Thymus (tissue), 11 donors: ENCODE measurements at regions not wholly inside any gene's neighbourhood (a gene's known extent, or its start where the extent isn't known, plus 50 kb on each side); places are given as distances from the start of the nearest gene placed in this dataset.

ENCODE experiments used
- DNase-seq, 9 donors: peaks; one replicate each; pipeline ENCODE4 v3.0.0-alpha.2; 2013; ENCODE audit warnings: low spot score in 9 of 9, low read depth in 6 of 9, missing footprints in 1 of 9
- H3K27ac ChIP-seq, 2 donors: one replicate each; pipeline ENCODE4 v1.5.1; 2013; ENCODE audit warnings: control low read depth in 1 of 2, low read depth in 1 of 2, low read length in 1 of 2, mild to moderate bottlenecking in 1 of 2, moderate library complexity in 1 of 2
- H3K27me3 ChIP-seq, 2 donors: one replicate each; pipeline ENCODE4 v1.5.1; 2013; ENCODE audit warnings: low read length in 1 of 2; ENCODE audit not compliant: control insufficient read depth in 2 of 2, insufficient read depth in 1 of 2
- H3K36me3 ChIP-seq, 2 donors: one replicate each; pipeline ENCODE4 v1.5.1; 2013; ENCODE audit warnings: low read length in 1 of 2, mild to moderate bottlenecking in 1 of 2, moderate library complexity in 1 of 2; ENCODE audit not compliant: control insufficient read depth in 2 of 2, insufficient read depth in 2 of 2
- H3K4me1 ChIP-seq, 2 donors: one replicate each; pipeline ENCODE4 v1.5.1; 2013; ENCODE audit warnings: low read length in 2 of 2; ENCODE audit not compliant: control insufficient read depth in 2 of 2, insufficient read depth in 2 of 2
- H3K4me3 ChIP-seq, 2 donors: one replicate each; pipeline ENCODE4 v1.5.1; 2013; ENCODE audit warnings: low read length in 2 of 2, control low read depth in 1 of 2, mild to moderate bottlenecking in 1 of 2
- H3K9me3 ChIP-seq, 2 donors: one replicate each; pipeline ENCODE4 v1.5.1; 2013; ENCODE audit warnings: low read length in 1 of 2, mild to moderate bottlenecking in 1 of 2; ENCODE audit not compliant: control insufficient read depth in 2 of 2, insufficient read depth in 1 of 2
- WGBS: extraction: QIAGEN DNeasy Blood & Tissue Kit; methylation state at CpG from one replicate; pipeline ENCODE4 v1.1.7; 2013; 5-methylcytosine and 5-hydroxymethylcytosine counted together
- donor health status: healthy.

GRCh38 chr3:187587076-187587475, 83.1 kb downstream of the SST start:
- DNase-seq: no peak
- Histone ChIP-seq H3K27me3 (no peaks in the 10 kb centered on the region), H3K36me3 (no peaks in the 10 kb centered on the region), H3K4me3 (no peak overlapping the region), H3K9me3 (no peaks in the 10 kb centered on the region), H3K4me1 (no peaks in the 10 kb centered on the region), H3K27ac (no peak overlapping the region)
- WGBS: 83% methylated on average over 4 of the region's 4 CpGs

- Histone ChIP-seq H3K27me3 (no peaks in the 10 kb centered on the region), H3K4me1 (no peaks in the 10 kb centered on the region), H3K4me3 (no peak overlapping the region), H3K27ac (no peak overlapping the region), H3K9me3 (no peaks in the 10 kb centered on the region), H3K36me3 (no peaks in the 10 kb centered on the region)
- DNase-seq: no peak
Observed at GRCh38 chr3:187586226-187586625, 84.0 kb downstream of the SST start.

GRCh38 chr3:187572441-187572840, 97.8 kb downstream of the SST start:
- no peak for DNase-seq
- no peak overlapping the region for H3K4me3 ChIP-seq
- no peaks in the 10 kb centered on the region for H3K4me1 ChIP-seq
- H3K27ac ChIP-seq: no peak overlapping the region
- H3K9me3 ChIP-seq: no peaks in the 10 kb centered on the region
- no peaks in the 10 kb centered on the region for H3K36me3 ChIP-seq
- H3K27me3 ChIP-seq: no peaks in the 10 kb centered on the region
- 97% methylated on average over 2 of the region's 2 CpGs for WGBS

- no peak overlapping the region for H3K4me3 ChIP-seq
- H3K9me3 ChIP-seq: no peaks in the 10 kb centered on the region
- H3K27ac ChIP-seq: no peak overlapping the region
- H3K27me3 ChIP-seq: no peaks in the 10 kb centered on the region
- no peaks in the 10 kb centered on the region for H3K4me1 ChIP-seq
- no peaks in the 10 kb centered on the region for H3K36me3 ChIP-seq
- 89% methylated on average over 4 of the region's 4 CpGs for WGBS
- DNase-seq: no peak
Observed at GRCh38 chr3:187571701-187572100, 98.5 kb downstream of the SST start.

GRCh38 chr3:187570776-187571175, 99.4 kb downstream of the SST start:
- H3K36me3 ChIP-seq: no peaks in the 10 kb centered on the region
- H3K4me1 ChIP-seq: no peaks in the 10 kb centered on the region
- no peaks in the 10 kb centered on the region for H3K27me3 ChIP-seq
- DNase-seq: no peak
- H3K9me3 ChIP-seq: no peaks in the 10 kb centered on the region
- WGBS: 89% methylated on average over 2 of the region's 2 CpGs
- no peak overlapping the region for H3K27ac ChIP-seq
- H3K4me3 ChIP-seq: no peak overlapping the region

GRCh38 chr3:187568171-187568570, 102.0 kb downstream of the SST start:
- Histone ChIP-seq H3K9me3 (no peaks in the 10 kb centered on the region), H3K4me3 (no peak overlapping the region), H3K4me1 (no peaks in the 10 kb centered on the region), H3K27me3 (no peaks in the 10 kb centered on the region), H3K36me3 (no peaks in the 10 kb centered on the region), H3K27ac (no peak overlapping the region)
- WGBS: 97% methylated on average over 4 of the region's 4 CpGs
- no peak for DNase-seq

GRCh38 chr3:187567661-187568121, 102.5 kb downstream of the SST start:
- Histone ChIP-seq H3K4me3 (no peak overlapping the region), H3K27me3 (no peaks in the 10 kb centered on the region), H3K4me1 (no peaks in the 10 kb centered on the region), H3K9me3 (no peaks in the 10 kb centered on the region), H3K27ac (no peak overlapping the region), H3K36me3 (no peaks in the 10 kb centered on the region)
- WGBS: 57% methylated on average over 2 of the region's 2 CpGs
- DNase-seq: no peak

- Histone ChIP-seq H3K27me3 (no peaks in the 10 kb centered on the region), H3K27ac (no peak overlapping the region), H3K4me3 (no peak overlapping the region), H3K9me3 (no peaks in the 10 kb centered on the region), H3K36me3 (no peaks in the 10 kb centered on the region), H3K4me1 (no peaks in the 10 kb centered on the region)
- 62% methylated on average over 2 of the region's 2 CpGs for WGBS
- no peak for DNase-seq
Observed at GRCh38 chr3:187567021-187567420, 103.2 kb downstream of the SST start.

GRCh38 chr3:187565701-187566100, 104.5 kb downstream of the SST start:
- Histone ChIP-seq H3K4me3 (no peak overlapping the region), H3K9me3 (no peaks in the 10 kb centered on the region), H3K4me1 (no peaks in the 10 kb centered on the region), H3K36me3 (no peaks in the 10 kb centered on the region), H3K27ac (no peak overlapping the region), H3K27me3 (no peaks in the 10 kb centered on the region)
- 96% methylated on average over 5 of the region's 5 CpGs for WGBS
- no peak for DNase-seq

GRCh38 chr3:187558990-187559389, 111.2 kb downstream of the SST start:
- no peak overlapping the region for H3K4me3 ChIP-seq
- H3K27ac ChIP-seq: no peak overlapping the region
- H3K4me1 ChIP-seq: no peaks in the 10 kb centered on the region
- H3K36me3 ChIP-seq: no peaks in the 10 kb centered on the region
- no peak for DNase-seq
- no peaks in the 10 kb centered on the region for H3K27me3 ChIP-seq
- no peaks in the 10 kb centered on the region for H3K9me3 ChIP-seq
- WGBS: 86% methylated on average over 2 of the region's 2 CpGs
